Neural cell (in vitro differentiated cells): ENCODE measurements at regions not wholly inside any gene's neighbourhood (a gene's known extent, or its start where the extent isn't known, plus 50 kb on each side); places are given as distances from the start of the nearest gene placed in this dataset.

Experiments
- H2AFZ ChIP-seq: fragments of 200-600, 300-800 bp; sonication (generic), shearing (Covaris generic); 2 replicates; pipeline ENCODE4 v1.6.0; 2014; ENCODE audit warnings: low read depth, mild to moderate bottlenecking, antibody characterized with exemption, low read length, moderate library complexity
- H3F3A ChIP-seq: fragments of 200-600 bp; shearing (Covaris generic); 2 replicates; pipeline ENCODE4 v1.6.1; 2016; ENCODE audit warnings: mild to moderate bottlenecking, moderate library complexity, mixed read lengths, antibody characterized with exemption, low read length; ENCODE audit not compliant: insufficient read depth, poor library complexity, severe bottlenecking
- H3K27ac ChIP-seq: fragments of 200-600, 300-800 bp; sonication (generic), shearing (Covaris generic); 2 replicates; pipeline ENCODE4 v1.5.1; 2014; ENCODE audit warnings: mild to moderate bottlenecking, low read length, moderate library complexity
- H3K27me3 ChIP-seq: fragments of 300-800, 200-600 bp; sonication (generic), shearing (Covaris generic); 2 replicates; pipeline ENCODE4 v1.6.0; 2014; ENCODE audit warnings: mild to moderate bottlenecking, low read depth, low read length, moderate library complexity; ENCODE audit not compliant: insufficient read depth
- H3K36me3 ChIP-seq: fragments of 300-800, 200-600 bp; sonication (generic), shearing (Covaris generic); 2 replicates; pipeline ENCODE4 v1.5.1; 2014; ENCODE audit warnings: mild to moderate bottlenecking, antibody characterized with exemption, low read length, moderate library complexity; ENCODE audit not compliant: insufficient read depth
- H3K4me2 ChIP-seq: fragments of 300-800, 200-600 bp; sonication (generic), shearing (Covaris generic); 2 replicates; pipeline ENCODE4 v1.6.0; 2014; ENCODE audit warnings: mild to moderate bottlenecking, low read length
- H3K4me3 ChIP-seq: fragments of 300-800, 200-600 bp; sonication (generic), shearing (Covaris generic); 2 replicates; pipeline ENCODE4 v1.5.1; 2014; ENCODE audit warnings: mild to moderate bottlenecking, low read length, moderate library complexity
- H3K79me2 ChIP-seq: fragments of 200-600 bp; shearing (Covaris generic); replicated peaks from 2 replicates; pipeline ENCODE4 v1.6.0; 2014; ENCODE audit warnings: mild to moderate bottlenecking, low read length, moderate library complexity; ENCODE audit not compliant: insufficient read depth
- H3K9ac ChIP-seq: fragments of 300-800, 200-600 bp; sonication (generic), shearing (Covaris generic); 2 replicates; pipeline ENCODE4 v1.6.1; 2016; ENCODE audit warnings: mild to moderate bottlenecking, low read length, mixed read lengths
- H3K9me2 ChIP-seq: fragments of 200-600 bp; shearing (Covaris generic); 2 replicates; pipeline ENCODE4 v1.6.1; 2016; ENCODE audit warnings: mild to moderate bottlenecking, low read length, mixed read lengths; ENCODE audit not compliant: insufficient read depth
- H3K9me3 ChIP-seq: fragments of 200-600, 300-800 bp; sonication (generic), shearing (Covaris generic); 2 replicates; pipeline ENCODE4 v1.6.1; 2016; ENCODE audit warnings: mild to moderate bottlenecking, mixed run types, low read length, moderate library complexity, mixed read lengths
- H4K20me1 ChIP-seq: fragments of 200-600 bp; shearing (Covaris generic); 2 replicates; pipeline ENCODE4 v1.6.1; 2016; ENCODE audit warnings: mild to moderate bottlenecking, mixed run types; ENCODE audit not compliant: insufficient read depth
- CTCF ChIP-seq: fragments of 450-650 bp; IDR thresholded peaks from 2 replicates; pipeline ENCODE4 v1.5.1; 2014; ENCODE audit warnings: antibody characterized with exemption, mild to moderate bottlenecking, moderate library complexity; ENCODE audit not compliant: poor library complexity, severe bottlenecking
- EP300 ChIP-seq: fragments of 450-650 bp; conservative IDR thresholded peaks from 2 replicates; pipeline ENCODE4 v1.6.1; 2014; ENCODE audit warnings: antibody characterized with exemption, mild to moderate bottlenecking, moderate library complexity; ENCODE audit not compliant: poor library complexity, severe bottlenecking
- EZH2 ChIP-seq: fragments of 200-600, 300-800 bp; shearing (Covaris generic), sonication (generic); IDR thresholded peaks from 2 replicates; pipeline ENCODE4 v1.6.1; 2014; ENCODE audit warnings: antibody characterized with exemption, low read length, borderline replicate concordance, mild to moderate bottlenecking; ENCODE audit not compliant: insufficient read depth, poor library complexity, severe bottlenecking
- MXI1 ChIP-seq: fragments of 450-650 bp; conservative IDR thresholded peaks from 2 replicates; pipeline ENCODE4 v1.6.1; 2014; ENCODE audit warnings: antibody characterized with exemption, mild to moderate bottlenecking; ENCODE audit not compliant: poor library complexity, severe bottlenecking
- POLR2AphosphoS5 ChIP-seq: IDR thresholded peaks from 2 replicates; pipeline ENCODE4 v1.6.1; 2012
- RAD21 ChIP-seq: fragments of 450-650 bp; conservative IDR thresholded peaks from 2 replicates; pipeline ENCODE4 v1.6.1; 2014; ENCODE audit warnings: antibody characterized with exemption, mild to moderate bottlenecking, moderate library complexity
- REST ChIP-seq: IDR thresholded peaks from 2 replicates; pipeline ENCODE4 v1.6.1; 2012; ENCODE audit warnings: borderline replicate concordance
- SMC3 ChIP-seq: fragments of 450-650 bp; conservative IDR thresholded peaks from 2 replicates; pipeline ENCODE4 v1.6.1; 2014; ENCODE audit warnings: antibody characterized with exemption, mild to moderate bottlenecking, moderate library complexity; ENCODE audit not compliant: poor library complexity
- TAF1 ChIP-seq: IDR thresholded peaks from 2 replicates; pipeline ENCODE4 v1.6.1; 2012; ENCODE audit warnings: low read depth

DNA sequence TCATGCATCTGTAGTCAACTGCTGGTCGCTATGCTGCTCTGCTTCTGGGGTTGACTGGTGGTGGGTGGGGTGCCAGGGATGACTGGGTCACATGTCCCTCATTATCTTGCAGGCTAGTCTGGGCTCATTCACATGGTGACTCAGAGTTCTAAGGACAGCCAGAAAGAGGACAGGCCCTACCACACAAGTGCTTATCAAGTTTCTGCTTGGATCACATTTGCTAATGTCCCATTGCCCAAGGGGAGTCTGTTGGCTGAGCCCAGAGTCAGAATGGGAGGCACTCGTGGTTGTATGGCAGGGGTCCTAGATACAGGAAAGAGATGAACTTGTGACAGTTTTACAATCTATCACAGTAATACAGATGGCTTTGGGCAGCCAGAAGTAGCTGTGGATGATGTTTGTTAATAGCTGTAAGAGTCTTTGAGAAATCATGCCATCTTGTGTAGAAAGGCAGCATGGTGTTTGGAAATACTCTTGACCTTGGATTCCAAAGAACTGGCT, 221.3 kb downstream of the GPAT3 start:
- no peaks in the 10 kb centered on the region for H4K20me1 ChIP-seq
- no peak overlapping the region for H3K4me3 ChIP-seq
- H2AFZ ChIP-seq = no peak overlapping the region
- H3K27ac ChIP-seq = no peak overlapping the region
- no peaks in the 10 kb centered on the region for H3K9me3 ChIP-seq
- H3K36me3 ChIP-seq = no peaks in the 10 kb centered on the region
- H3K4me2 ChIP-seq = no peak overlapping the region
- no peaks in the 10 kb centered on the region for H3F3A ChIP-seq
- no peaks in the 10 kb centered on the region for H3K27me3 ChIP-seq
- no peak for TF ChIP-seq POLR2AphosphoS5
- H3K79me2 ChIP-seq = no peaks in the 10 kb centered on the region
- no peak overlapping the region for H3K9ac ChIP-seq
- no peaks in the 10 kb centered on the region for H3K9me2 ChIP-seq

GRCh38 chr4:83753260-83753659, 217.4 kb downstream of the GPAT3 start:
- no peak overlapping the region for H3K9ac ChIP-seq
- H3K4me3 ChIP-seq = no peak overlapping the region
- no peaks in the 10 kb centered on the region for H3K9me2 ChIP-seq
- no peak overlapping the region for H3K27ac ChIP-seq
- H3K79me2 ChIP-seq = no peaks in the 10 kb centered on the region
- no peaks in the 10 kb centered on the region for H3F3A ChIP-seq
- no peak overlapping the region for H2AFZ ChIP-seq
- no peak overlapping the region for H3K4me2 ChIP-seq
- H3K9me3 ChIP-seq = no peaks in the 10 kb centered on the region
- no peaks in the 10 kb centered on the region for H3K27me3 ChIP-seq
- no peaks in the 10 kb centered on the region for H3K36me3 ChIP-seq
- H4K20me1 ChIP-seq = no peaks in the 10 kb centered on the region
- TF ChIP-seq POLR2AphosphoS5 = no peak
- no peak for TF ChIP-seq MXI1
- TF ChIP-seq CTCF = no peak
- TF ChIP-seq RAD21 = no peak
- TF ChIP-seq TAF1 = no peak
- no peak for TF ChIP-seq SMC3
- no peak for TF ChIP-seq EZH2
- no peak for TF ChIP-seq EP300
- no peak for TF ChIP-seq REST

GRCh38 chr4:83751336-83751949, 215.5 kb downstream of the GPAT3 start:
- Histone ChIP-seq H3K4me3 (no peak overlapping the region), H3K79me2 (no peaks in the 10 kb centered on the region), H3K9me2 (no peaks in the 10 kb centered on the region), H4K20me1 (no peaks in the 10 kb centered on the region), H2AFZ (no peak overlapping the region), H3K36me3 (no peaks in the 10 kb centered on the region), H3F3A (no peaks in the 10 kb centered on the region), H3K27me3 (no peaks in the 10 kb centered on the region), H3K9ac (no peak overlapping the region), H3K4me2 (no peak overlapping the region), H3K9me3 (no peaks in the 10 kb centered on the region), H3K27ac (no peak overlapping the region)
- TF ChIP-seq MXI1 = no peak
- TF ChIP-seq REST = no peak
- no peak for TF ChIP-seq CTCF
- TF ChIP-seq POLR2AphosphoS5 = no peak
- no peak for TF ChIP-seq SMC3
- TF ChIP-seq EZH2 = no peak
- no peak for TF ChIP-seq RAD21
- TF ChIP-seq EP300 = no peak
- TF ChIP-seq TAF1 = no peak
